Right lobe of liver (tissue), 6 donors: ENCODE measurements at regions not wholly inside any gene's neighbourhood (a gene's known extent, or its start where the extent isn't known, plus 50 kb on each side); places are given as distances from the start of the nearest gene placed in this dataset.

ENCODE experiments used
- ATAC-seq, 4 donors: fragments of 200-7000 bp; cut with Tn5 transposase; one replicate each; pipeline ENCODE4 v1.9.1; 2020; ENCODE audit warnings: mild to moderate bottlenecking in 4 of 4, moderate library complexity in 4 of 4
- DNase-seq, 3 donors: peaks; one replicate each; pipeline ENCODE4 v3.0.0-alpha.2; 2020
- H3K27ac ChIP-seq, 3 donors: fragments of 200-600 bp; one replicate each; pipeline ENCODE4 v1.8.0; 2022
- H3K27me3 ChIP-seq, 2 donors: fragments of 200-600 bp; one replicate each; pipeline ENCODE4 v1.8.0; 2022
- H3K36me3 ChIP-seq, 4 donors: fragments of 200-600 bp; sonication (generic) in 1 of 4; one replicate each; pipeline versions ENCODE4 v1.5.1 to v1.8.0; 2017 to 2022; ENCODE audit warnings: control low read depth in 1 of 4
- H3K4me1 ChIP-seq, 4 donors: fragments of 200-600 bp; sonication (generic) in 1 of 4; one replicate each; pipeline versions ENCODE4 v1.5.1 to v1.8.0; 2017 to 2022; ENCODE audit warnings: control low read depth in 1 of 4
- H3K4me3 ChIP-seq, 3 donors: fragments of 200-600 bp; one replicate each; pipeline ENCODE4 v1.8.0; 2022
- H3K9me3 ChIP-seq, 4 donors: fragments of 200-600 bp; sonication (generic) in 1 of 4; one replicate each; pipeline versions ENCODE4 v1.5.1 to v1.8.0; 2017 to 2022; ENCODE audit warnings: control low read depth in 1 of 4
- POLR2A ChIP-seq: fragments of 450-650 bp; IDR thresholded peaks from one replicate; pipeline ENCODE4 v1.6.1; 2017; ENCODE audit warnings: antibody characterized with exemption, mild to moderate bottlenecking
- WGBS: methylation state at CpG from one replicate; pipeline ENCODE4 v1.1.6; 2018; ENCODE audit warnings: low coverage, low lambda C conversion rate; ENCODE audit not compliant: insufficient coverage; ENCODE audit errors: missing lambda C conversion rate; 5-methylcytosine and 5-hydroxymethylcytosine counted together
- intact Hi-C, 2 donors: fragments of 100-400 bp; cut with DNase I; formaldehyde crosslinking; loops; one replicate each; pipeline versions ENCODE4 v1.11.2 to v1.14.1; 2022
- TF ChIP-seq, protein P1 (sequence below), 4 donors: fragments of 200-600 bp in 3 of 4; fragments of 450-650 bp in 1 of 4; IDR thresholded peaks; one replicate each; pipeline versions ENCODE4 v1.5.1 to v1.8.0; 2016 to 2022; ENCODE audit warnings: antibody characterized with exemption in 4 of 4, mild to moderate bottlenecking in 2 of 4
- donor health status: DM: no; HTN: yes; CAD: no.
- donor health status: DM: no; HTN: no; CAD: no.
- donor health status: DM: no; HTN: no; CAD: no.
- donor health status: DM: no; HTN: yes; CAD: no.
- donor health status: DM: no; HTN: yes; CAD: no.

DNA sequence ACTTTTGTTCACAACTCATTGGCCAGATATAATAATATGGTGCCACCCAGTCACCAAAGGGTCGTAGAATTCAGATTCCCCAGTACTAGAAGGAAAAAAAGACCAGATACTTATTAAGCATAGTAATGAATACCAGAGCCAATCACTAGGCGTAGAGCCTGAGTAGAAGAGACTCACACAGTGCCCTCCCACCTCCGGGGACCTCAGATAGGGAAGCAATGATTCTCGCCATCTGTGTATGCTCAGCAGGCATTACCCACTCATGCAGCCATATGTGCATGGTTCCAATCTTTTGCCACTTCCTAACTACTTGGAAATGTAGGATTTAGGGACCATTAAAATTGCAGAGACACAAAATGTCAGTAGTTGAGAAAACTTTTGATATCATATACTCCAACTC is 85.3 kb downstream of the C11orf87 start:
- intact Hi-C loops, result no loop called here
- TF ChIP-seq POLR2A, result no peak
- TF ChIP-seq, protein P1, sequence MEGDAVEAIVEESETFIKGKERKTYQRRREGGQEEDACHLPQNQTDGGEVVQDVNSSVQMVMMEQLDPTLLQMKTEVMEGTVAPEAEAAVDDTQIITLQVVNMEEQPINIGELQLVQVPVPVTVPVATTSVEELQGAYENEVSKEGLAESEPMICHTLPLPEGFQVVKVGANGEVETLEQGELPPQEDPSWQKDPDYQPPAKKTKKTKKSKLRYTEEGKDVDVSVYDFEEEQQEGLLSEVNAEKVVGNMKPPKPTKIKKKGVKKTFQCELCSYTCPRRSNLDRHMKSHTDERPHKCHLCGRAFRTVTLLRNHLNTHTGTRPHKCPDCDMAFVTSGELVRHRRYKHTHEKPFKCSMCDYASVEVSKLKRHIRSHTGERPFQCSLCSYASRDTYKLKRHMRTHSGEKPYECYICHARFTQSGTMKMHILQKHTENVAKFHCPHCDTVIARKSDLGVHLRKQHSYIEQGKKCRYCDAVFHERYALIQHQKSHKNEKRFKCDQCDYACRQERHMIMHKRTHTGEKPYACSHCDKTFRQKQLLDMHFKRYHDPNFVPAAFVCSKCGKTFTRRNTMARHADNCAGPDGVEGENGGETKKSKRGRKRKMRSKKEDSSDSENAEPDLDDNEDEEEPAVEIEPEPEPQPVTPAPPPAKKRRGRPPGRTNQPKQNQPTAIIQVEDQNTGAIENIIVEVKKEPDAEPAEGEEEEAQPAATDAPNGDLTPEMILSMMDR (IDR thresholded peaks at IDR 0.05), result no peak
- H3K4me3 ChIP-seq, result no peak overlapping the region
- H3K36me3 ChIP-seq, result no peaks in the 10 kb centered on the region
- no peaks in the 10 kb centered on the region for H3K4me1 ChIP-seq
- 58% methylated on average over 4 of the region's 4 CpGs for WGBS
- ATAC-seq, result no peak
- H3K27me3 ChIP-seq, result no peaks in the 10 kb centered on the region
- no peak overlapping the region for H3K27ac ChIP-seq
- no peaks in the 10 kb centered on the region for H3K9me3 ChIP-seq
- DNase-seq, result no peak

DNA sequence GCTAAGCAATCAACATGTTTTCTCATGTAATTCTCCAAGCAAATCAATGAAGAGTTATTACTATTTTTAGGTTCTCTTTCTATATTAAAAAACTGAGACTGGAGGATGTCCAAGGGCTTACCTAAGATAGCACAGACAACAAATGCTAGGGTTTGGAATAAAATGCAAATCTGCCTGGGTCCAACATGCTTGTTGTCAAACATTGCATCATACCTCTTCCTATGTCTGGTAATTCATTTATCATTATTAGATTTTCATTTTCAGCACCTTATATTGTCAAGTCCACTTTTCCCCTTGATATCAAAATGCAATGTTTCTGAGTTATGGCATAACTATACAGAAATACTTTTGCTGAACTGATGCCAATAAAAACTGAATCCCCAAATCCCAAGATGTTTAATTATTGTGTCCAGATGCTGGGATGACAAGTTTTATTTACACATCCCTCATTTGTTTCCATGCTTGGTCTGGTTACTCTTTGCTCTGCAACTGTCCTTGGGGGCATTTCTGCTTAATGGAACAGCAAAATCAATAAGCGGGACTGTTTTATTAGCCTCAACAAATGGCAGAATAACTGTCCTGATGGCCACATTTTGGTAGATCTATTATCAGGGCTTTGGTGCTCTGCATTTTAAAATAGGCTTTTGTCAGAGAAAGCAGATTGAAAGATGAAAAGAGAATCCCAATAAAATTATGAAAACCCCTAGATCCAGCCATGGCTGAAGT is 86.0 kb downstream of the C11orf87 start:
- Histone ChIP-seq H3K27ac (no peak overlapping the region), H3K9me3 (no peaks in the 10 kb centered on the region), H3K4me1 (no peaks in the 10 kb centered on the region), H3K36me3 (no peaks in the 10 kb centered on the region), H3K27me3 (no peaks in the 10 kb centered on the region), H3K4me3 (no peak overlapping the region)
- no peak for TF ChIP-seq POLR2A
- TF ChIP-seq, protein P1 (IDR thresholded peaks at IDR 0.05), result no peak
- intact Hi-C loops, result no loop called here
- no peak for ATAC-seq
- 69% methylated on average over 1 of the region's 1 CpG for WGBS
- DNase-seq, result no peak

DNA sequence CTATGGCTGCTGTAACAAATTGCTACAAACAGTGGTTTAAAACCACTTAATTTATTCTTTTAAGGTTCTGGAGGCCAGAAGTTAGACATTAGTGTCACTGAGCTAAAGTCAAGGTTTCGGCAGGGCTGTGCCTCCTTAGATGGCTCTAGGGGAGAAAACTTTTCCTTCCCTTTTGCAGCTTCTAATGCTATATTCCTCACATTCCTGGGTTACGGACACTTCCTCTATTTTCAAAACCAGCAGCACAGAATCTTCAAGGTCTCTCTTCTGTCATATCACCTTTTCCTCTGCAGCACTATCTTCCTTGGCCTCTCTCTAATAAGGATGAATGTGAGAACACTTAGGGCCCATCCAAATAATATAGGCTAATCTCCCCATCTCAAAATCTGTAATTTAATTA is 87.0 kb downstream of the C11orf87 start:
- no peak for TF ChIP-seq POLR2A
- TF ChIP-seq, protein P1 (IDR thresholded peaks at IDR 0.05), result no peak
- Histone ChIP-seq H3K36me3 (no peaks in the 10 kb centered on the region), H3K9me3 (no peaks in the 10 kb centered on the region), H3K27me3 (no peaks in the 10 kb centered on the region), H3K4me1 (no peaks in the 10 kb centered on the region), H3K4me3 (no peak overlapping the region), H3K27ac (no peak overlapping the region)
- DNase-seq, result no peak
- ATAC-seq, result no peak
- 50% methylated on average over 2 of the region's 2 CpGs for WGBS
- intact Hi-C loops, result no loop called here

DNA sequence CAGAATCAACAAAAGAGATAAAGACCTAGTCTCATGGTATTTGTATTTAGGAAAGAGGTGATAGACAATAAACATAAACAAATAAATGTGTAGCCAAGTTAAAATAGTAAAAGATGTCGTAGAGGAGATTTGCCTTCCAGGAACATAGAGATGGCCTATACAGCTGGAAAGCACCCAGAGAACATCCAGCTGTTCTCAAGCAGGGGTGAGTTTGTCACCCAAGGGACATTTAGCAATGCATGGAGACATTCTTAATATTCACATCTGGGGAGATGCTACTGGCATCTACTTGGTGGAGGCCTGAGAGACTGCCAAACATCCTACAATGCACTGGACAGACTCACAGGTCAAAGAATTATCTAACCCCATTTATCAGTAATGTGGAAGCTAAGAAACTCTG is 88.3 kb downstream of the C11orf87 start:
- DNase-seq, result no peak

More for the DNA sequence above, 88.3 kb downstream of the C11orf87 start:
- ATAC-seq, result no peak
- Histone ChIP-seq H3K4me1 (no peaks in the 10 kb centered on the region), H3K27me3 (no peaks in the 10 kb centered on the region), H3K27ac (no peak overlapping the region), H3K9me3 (no peaks in the 10 kb centered on the region), H3K36me3 (no peaks in the 10 kb centered on the region), H3K4me3 (no peak overlapping the region)
- intact Hi-C loops, result no loop called here
- WGBS, result 42% methylated on average over 1 of the region's 1 CpG
- TF ChIP-seq, protein P1 (IDR thresholded peaks at IDR 0.05), result no peak
- no peak for TF ChIP-seq POLR2A
